GM06990 (cell line): ENCODE measurements at regions not wholly inside any gene's neighbourhood (a gene's known extent, or its start where the extent isn't known, plus 50 kb on each side); places are given as distances from the start of the nearest gene placed in this dataset.
"Not testable (repeated sequence)": the region's sequence is repeated elsewhere in the genome, so short reads cannot be mapped to it uniquely, and the experiment has no call there.

Experiments
- DNase-seq: peaks from one replicate; pipeline ENCODE4 v3.0.0-alpha.2; 2011; ENCODE audit not compliant: insufficient read length; ENCODE audit errors: extremely low read depth
- H3K27me3 ChIP-seq: replicated peaks from 2 replicates; pipeline ENCODE4 v1.6.0; 2011; ENCODE audit warnings: low read length; ENCODE audit not compliant: control insufficient read depth, insufficient read depth
- H3K36me3 ChIP-seq: 2 replicates; pipeline ENCODE4 v1.5.1; 2011; ENCODE audit warnings: low read length; ENCODE audit not compliant: control insufficient read depth, insufficient read depth
- H3K4me3 ChIP-seq: replicated peaks from 2 replicates; pipeline ENCODE4 v1.5.1; 2011; ENCODE audit warnings: low read depth, mild to moderate bottlenecking, control low read depth, low read length
- CTCF ChIP-seq: IDR thresholded peaks from 2 replicates; pipeline ENCODE4 v1.5.1; 2011; ENCODE audit warnings: low read length, control low read depth, mild to moderate bottlenecking, inconsistent platforms; ENCODE audit not compliant: insufficient read depth, poor library complexity, severe bottlenecking

- Histone ChIP-seq H3K36me3 (no peaks in the 10 kb centered on the region), H3K4me3 (no peak overlapping the region), H3K27me3 (no peaks in the 10 kb centered on the region; the same call in 1 of the 2 replicates)
- DNase-seq = no peak
- no peak for TF ChIP-seq CTCF
These were observed 270.4 kb upstream of the SGK1 start for GRCh38 chr6:134588267-134588666.

GRCh38 chr6:134585517-134585873, 267.6 kb upstream of the SGK1 start:
- Histone ChIP-seq H3K36me3 (no peaks in the 10 kb centered on the region), H3K4me3 (no peak overlapping the region), H3K27me3 (no peaks in the 10 kb centered on the region; the same call in 1 of the 2 replicates)
- no peak for TF ChIP-seq CTCF
- no peak for DNase-seq

GRCh38 chr6:134584847-134585516, 267.1 kb upstream of the SGK1 start:
- H3K4me3 ChIP-seq = no peak overlapping the region
- no peaks in the 10 kb centered on the region; the same call in 1 of the 2 replicates for H3K27me3 ChIP-seq
- no peaks in the 10 kb centered on the region for H3K36me3 ChIP-seq
- DNase-seq = no peak
- TF ChIP-seq CTCF = no peak

- no peaks in the 10 kb centered on the region for H3K27me3 ChIP-seq
- no peak overlapping the region for H3K4me3 ChIP-seq
- H3K36me3 ChIP-seq = no peaks in the 10 kb centered on the region
- DNase-seq = no peak
- TF ChIP-seq CTCF = no peak
These were observed 260.1 kb upstream of the SGK1 start for GRCh38 chr6:134577998-134578397.

GRCh38 chr6:134575221-134575620, 257.3 kb upstream of the SGK1 start:
- H3K27me3 ChIP-seq = no peaks in the 10 kb centered on the region
- H3K36me3 ChIP-seq = no peaks in the 10 kb centered on the region
- no peak for TF ChIP-seq CTCF
- no peak for DNase-seq
- H3K4me3 ChIP-seq = no peak overlapping the region

GRCh38 chr6:134574491-134574890, 256.6 kb upstream of the SGK1 start:
- Histone ChIP-seq H3K4me3 (no peak overlapping the region), H3K36me3 (no peaks in the 10 kb centered on the region), H3K27me3 (no peaks in the 10 kb centered on the region)
- DNase-seq = no peak
- no peak for TF ChIP-seq CTCF

- H3K27me3 ChIP-seq, DNase-seq, H3K36me3 ChIP-seq, H3K4me3 ChIP-seq: not testable (repeated sequence)
These were observed 252.1 kb upstream of the SGK1 start for GRCh38 chr6:134569996-134570395.
